Thyroid gland (tissue), 4 donors: ENCODE measurements at regions not wholly inside any gene's neighbourhood (a gene's known extent, or its start where the extent isn't known, plus 50 kb on each side); places are given as distances from the start of the nearest gene placed in this dataset.

Experiments
- POLR2A ChIP-seq, 2 donors: fragments of 450-650 bp; IDR thresholded peaks; one replicate each; pipeline ENCODE4 v1.6.1; 2017; ENCODE audit warnings: antibody characterized with exemption in 2 of 2, mild to moderate bottlenecking in 2 of 2, moderate library complexity in 1 of 2
- TF ChIP-seq, protein P1 (sequence below), 6 experiments: fragments of 200-600 bp in 3 of 6; fragments of 450-650 bp in 3 of 6; sonication (generic) in 3 of 6; IDR thresholded peaks; one replicate each; pipeline ENCODE4 v1.5.1; 2016 to 2019; ENCODE audit warnings: antibody characterized with exemption in 6 of 6, mild to moderate bottlenecking in 2 of 6, inconsistent platforms in 1 of 6, moderate library complexity in 1 of 6

DNA sequence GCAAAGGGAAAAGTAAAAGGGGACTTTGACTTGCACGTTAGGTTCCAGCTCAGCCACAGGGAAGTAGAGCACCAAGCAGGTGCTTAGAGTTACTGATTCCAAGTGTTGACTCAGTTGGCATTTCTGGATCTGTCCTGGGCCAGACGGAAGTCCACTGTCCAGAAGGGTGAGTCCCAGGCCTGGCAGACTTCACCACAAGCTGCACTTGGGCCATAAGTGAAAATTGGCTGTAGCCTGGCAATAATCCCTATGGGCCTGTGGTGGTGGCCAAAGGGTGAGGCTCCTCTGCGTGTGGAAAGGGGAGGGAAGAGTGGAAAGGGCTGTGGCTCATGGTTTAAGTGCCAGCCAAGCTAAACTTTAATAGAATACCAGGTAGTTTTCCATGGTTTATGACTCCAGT lies 121.5 kb downstream of the DTWD1 start:
- TF ChIP-seq POLR2A (IDR thresholded peaks at IDR 0.05), result no peak
- TF ChIP-seq, protein P1, sequence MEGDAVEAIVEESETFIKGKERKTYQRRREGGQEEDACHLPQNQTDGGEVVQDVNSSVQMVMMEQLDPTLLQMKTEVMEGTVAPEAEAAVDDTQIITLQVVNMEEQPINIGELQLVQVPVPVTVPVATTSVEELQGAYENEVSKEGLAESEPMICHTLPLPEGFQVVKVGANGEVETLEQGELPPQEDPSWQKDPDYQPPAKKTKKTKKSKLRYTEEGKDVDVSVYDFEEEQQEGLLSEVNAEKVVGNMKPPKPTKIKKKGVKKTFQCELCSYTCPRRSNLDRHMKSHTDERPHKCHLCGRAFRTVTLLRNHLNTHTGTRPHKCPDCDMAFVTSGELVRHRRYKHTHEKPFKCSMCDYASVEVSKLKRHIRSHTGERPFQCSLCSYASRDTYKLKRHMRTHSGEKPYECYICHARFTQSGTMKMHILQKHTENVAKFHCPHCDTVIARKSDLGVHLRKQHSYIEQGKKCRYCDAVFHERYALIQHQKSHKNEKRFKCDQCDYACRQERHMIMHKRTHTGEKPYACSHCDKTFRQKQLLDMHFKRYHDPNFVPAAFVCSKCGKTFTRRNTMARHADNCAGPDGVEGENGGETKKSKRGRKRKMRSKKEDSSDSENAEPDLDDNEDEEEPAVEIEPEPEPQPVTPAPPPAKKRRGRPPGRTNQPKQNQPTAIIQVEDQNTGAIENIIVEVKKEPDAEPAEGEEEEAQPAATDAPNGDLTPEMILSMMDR (IDR thresholded peaks at IDR 0.05), result no peak
